Activated T-helper 2 cell treated with anti-CD3 and anti-CD28 coated beads, Interferon-gamma antibody, Interleukin-2, Interleukin-4, amounts not matched to agents 10 μg/mL and 5 μg/mL and 100 μg/mL, durations not matched to agents 14 hours and 24 hours and 36 hours (primary cell): ENCODE measurements at regions not wholly inside any gene's neighbourhood (a gene's known extent, or its start where the extent isn't known, plus 50 kb on each side); places are given as distances from the start of the nearest gene placed in this dataset.

Source experiments
- DNase-seq: peaks from one replicate; pipeline ENCODE4 v3.0.0; 2021; ENCODE audit warnings: low spot score
- H3K27ac Mint-ChIP-seq: one replicate; pipeline ENCODE4 v1.8.0; 2021; ENCODE audit warnings: mixed read lengths
- H3K27me3 Mint-ChIP-seq: one replicate; pipeline ENCODE4 v1.8.0; 2021; ENCODE audit warnings: low read depth, mixed read lengths
- H3K36me3 Mint-ChIP-seq: one replicate; pipeline ENCODE4 v1.8.0; 2021; ENCODE audit warnings: low read depth, mixed read lengths
- H3K4me1 Mint-ChIP-seq: one replicate; pipeline ENCODE4 v1.8.0; 2021; ENCODE audit warnings: low read depth, mixed read lengths
- H3K4me3 Mint-ChIP-seq: one replicate; pipeline ENCODE4 v1.8.0; 2021; ENCODE audit warnings: low read depth, mild to moderate bottlenecking, moderate library complexity, mixed read lengths
- H3K9me3 Mint-ChIP-seq: one replicate; pipeline ENCODE4 v1.8.0; 2021; ENCODE audit warnings: mixed read lengths
- intact Hi-C: fragments of 100-400 bp; cut with micrococcal nuclease; formaldehyde crosslinking; loops from one replicate; pipeline ENCODE4 v1.15.1; 2023

- DNase-seq: no peak
- Mint-ChIP-seq H3K27ac (no peak overlapping the region), H3K4me3 (no peak overlapping the region), H3K9me3 (peaks cover 31% of the 10 kb centered on the region), H3K4me1 (no peaks in the 10 kb centered on the region), H3K36me3 (no peaks in the 10 kb centered on the region), H3K27me3 (no peaks in the 10 kb centered on the region)
- intact Hi-C loops: no loop called here
Measured at GRCh38 chr3:21159543-21159906, 591.5 kb downstream of the ZNF385D start.

DNA sequence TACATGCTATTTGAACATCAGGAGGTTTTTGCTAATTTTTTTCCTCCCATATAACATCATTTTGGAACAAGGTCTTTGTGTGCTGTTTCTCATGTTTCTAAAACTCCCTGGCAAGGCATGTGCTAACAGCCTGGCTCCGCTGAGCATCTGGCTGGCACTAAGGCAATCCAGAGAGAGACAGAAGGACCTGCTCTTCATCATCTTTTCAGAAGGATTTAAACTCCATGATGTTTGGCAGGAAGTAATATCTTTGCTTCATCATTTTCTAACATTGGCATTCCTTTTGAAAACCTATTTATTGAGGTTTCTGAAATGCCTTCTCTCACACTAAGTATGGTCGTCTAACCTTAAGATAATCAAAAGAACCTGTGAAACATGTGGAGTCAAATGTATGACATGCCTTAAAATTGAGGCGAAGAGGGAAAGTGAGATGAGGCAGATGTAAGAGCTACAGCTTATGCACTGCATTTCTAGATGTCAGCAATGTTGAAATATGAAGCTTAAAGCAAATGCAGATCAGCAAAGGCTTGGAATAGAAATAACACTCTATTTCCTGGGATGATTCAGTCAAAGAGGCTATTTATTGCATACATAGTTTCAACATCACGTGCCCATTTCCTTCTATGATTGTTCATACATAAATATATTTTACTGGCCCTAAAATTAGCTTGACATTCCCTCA, 592.0 kb downstream of the ZNF385D start:
- Mint-ChIP-seq H3K4me3 (no peak overlapping the region), H3K4me1 (no peaks in the 10 kb centered on the region), H3K36me3 (no peaks in the 10 kb centered on the region), H3K27ac (no peak overlapping the region), H3K9me3 (peaks cover 31% of the 10 kb centered on the region), H3K27me3 (no peaks in the 10 kb centered on the region)
- no peak for DNase-seq
- intact Hi-C loops: no loop called here

DNA sequence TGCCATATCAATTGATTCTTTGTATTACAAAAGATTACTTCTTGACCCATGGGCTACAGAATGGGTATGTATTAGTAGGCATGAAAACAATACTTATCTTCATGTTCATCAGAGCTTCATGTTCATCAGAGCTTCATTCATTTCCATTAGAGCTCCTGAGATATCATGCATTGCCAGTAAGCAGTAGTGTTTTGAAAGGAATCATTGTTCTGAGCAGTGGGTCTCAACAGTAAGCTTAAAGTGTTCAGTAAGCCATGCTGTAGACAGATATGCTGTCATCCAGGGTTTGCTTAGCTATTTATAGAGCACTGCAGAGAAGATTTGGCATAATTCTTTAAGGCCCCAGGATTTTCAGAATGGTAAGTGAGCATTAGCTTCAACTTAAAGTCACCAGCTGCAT, 596.1 kb downstream of the ZNF385D start:
- Mint-ChIP-seq H3K27ac (no peak overlapping the region), H3K9me3 (peaks cover 29% of the 10 kb centered on the region), H3K4me1 (no peaks in the 10 kb centered on the region), H3K27me3 (no peaks in the 10 kb centered on the region), H3K4me3 (no peak overlapping the region), H3K36me3 (no peaks in the 10 kb centered on the region)
- intact Hi-C loops: no loop called here
- DNase-seq: no peak

- Mint-ChIP-seq H3K4me3 (no peak overlapping the region), H3K36me3 (no peaks in the 10 kb centered on the region), H3K27me3 (no peaks in the 10 kb centered on the region), H3K9me3 (peaks cover 22% of the 10 kb centered on the region), H3K4me1 (no peaks in the 10 kb centered on the region), H3K27ac (no peak overlapping the region)
- no peak for DNase-seq
- intact Hi-C loops: no loop called here
Measured at GRCh38 chr3:21152555-21152954, 598.5 kb downstream of the ZNF385D start.

- H3K9me3 Mint-ChIP-seq: peaks cover 11% of the 10 kb centered on the region
- H3K27me3 Mint-ChIP-seq: no peaks in the 10 kb centered on the region
- no peaks in the 10 kb centered on the region for H3K36me3 Mint-ChIP-seq
- H3K4me1 Mint-ChIP-seq: no peaks in the 10 kb centered on the region
- no peak overlapping the region for H3K27ac Mint-ChIP-seq
- DNase-seq: no peak
- H3K4me3 Mint-ChIP-seq: no peak overlapping the region
- intact Hi-C loops: no loop called here
Measured at GRCh38 chr3:21142949-21143348, 608.1 kb downstream of the ZNF385D start.

GRCh38 chr3:21142031-21142430, 609.0 kb downstream of the ZNF385D start:
- no peaks in the 10 kb centered on the region for H3K36me3 Mint-ChIP-seq
- peaks cover 14% of the 10 kb centered on the region for H3K9me3 Mint-ChIP-seq
- H3K27me3 Mint-ChIP-seq: no peaks in the 10 kb centered on the region
- H3K27ac Mint-ChIP-seq: no peak overlapping the region
- H3K4me1 Mint-ChIP-seq: no peaks in the 10 kb centered on the region
- no peak for DNase-seq
- intact Hi-C loops: no loop called here
- no peak overlapping the region for H3K4me3 Mint-ChIP-seq

DNA sequence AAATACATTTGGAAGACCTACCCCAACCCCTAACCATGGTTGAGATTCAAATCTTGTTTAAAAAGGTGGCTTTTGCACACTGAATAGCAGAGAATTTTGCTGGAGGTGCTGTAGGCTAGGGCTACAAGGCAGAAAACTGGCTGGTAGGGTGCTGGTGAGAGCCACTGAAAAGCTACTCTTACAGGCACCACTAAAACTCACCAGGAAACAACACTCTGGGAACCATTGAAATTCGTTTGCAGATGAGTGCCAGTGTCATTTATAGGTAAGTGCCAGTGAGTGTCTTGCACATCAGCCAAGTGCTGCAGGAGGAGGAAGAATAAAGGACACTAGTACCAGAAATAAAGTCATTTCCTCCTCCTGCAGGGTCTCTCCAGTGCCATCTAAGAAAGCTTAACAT, 610.2 kb downstream of the ZNF385D start:
- H3K4me3 Mint-ChIP-seq: no peak overlapping the region
- peaks cover 9% of the 10 kb centered on the region for H3K9me3 Mint-ChIP-seq
- no peaks in the 10 kb centered on the region for H3K27me3 Mint-ChIP-seq
- intact Hi-C loops: no loop called here
- H3K36me3 Mint-ChIP-seq: no peaks in the 10 kb centered on the region
- H3K4me1 Mint-ChIP-seq: no peaks in the 10 kb centered on the region
- no peak overlapping the region for H3K27ac Mint-ChIP-seq
- no peak for DNase-seq

DNA sequence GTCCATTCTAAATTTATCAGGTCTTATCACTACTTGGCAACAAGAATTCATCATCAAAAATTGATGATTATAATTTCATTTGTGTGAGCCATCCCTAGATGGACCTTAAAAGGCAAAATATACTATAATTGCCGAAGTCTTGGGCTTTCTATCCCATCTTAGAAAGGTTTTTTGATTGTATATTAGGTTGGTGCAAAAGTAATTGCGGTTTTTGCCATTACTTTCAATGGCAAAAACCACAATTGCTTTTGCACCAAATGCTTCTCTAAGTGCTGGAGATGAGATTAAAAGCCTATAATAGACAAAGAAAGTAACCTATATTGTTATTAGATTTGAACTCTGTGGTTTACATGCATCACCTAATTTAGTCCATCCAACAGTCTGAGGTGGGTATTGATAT, 612.9 kb downstream of the ZNF385D start:
- no peak for DNase-seq
- Mint-ChIP-seq H3K9me3 (peaks cover 4% of the 10 kb centered on the region), H3K27me3 (no peaks in the 10 kb centered on the region), H3K27ac (no peak overlapping the region), H3K4me1 (no peaks in the 10 kb centered on the region), H3K36me3 (no peaks in the 10 kb centered on the region), H3K4me3 (no peak overlapping the region)
- intact Hi-C loops: no loop called here

DNA sequence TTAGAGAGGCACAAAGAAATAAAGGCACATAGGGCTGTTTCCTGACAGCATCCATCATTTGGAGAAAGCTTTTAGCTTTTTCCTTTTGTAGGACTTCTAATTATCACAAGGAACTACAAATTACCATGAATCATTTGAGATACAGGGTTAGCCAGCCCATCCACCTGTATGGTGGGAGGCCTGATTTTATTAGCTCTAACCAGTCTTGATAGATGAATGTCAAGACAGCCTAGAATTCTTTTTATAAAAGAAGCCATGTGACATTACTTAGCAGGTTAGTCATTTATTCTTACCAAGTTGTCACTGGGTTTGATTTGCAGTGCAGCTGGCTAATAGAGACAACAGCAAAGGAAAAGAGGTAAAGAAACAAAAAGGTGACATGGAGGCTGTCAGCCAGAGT, 618.1 kb downstream of the ZNF385D start:
- peaks cover 23% of the 10 kb centered on the region for H3K9me3 Mint-ChIP-seq
- no peak for DNase-seq
- intact Hi-C loops: no loop called here
- H3K27ac Mint-ChIP-seq: no peak overlapping the region
- H3K36me3 Mint-ChIP-seq: no peaks in the 10 kb centered on the region
- no peak overlapping the region for H3K4me3 Mint-ChIP-seq
- no peaks in the 10 kb centered on the region for H3K27me3 Mint-ChIP-seq
- no peaks in the 10 kb centered on the region for H3K4me1 Mint-ChIP-seq

DNA sequence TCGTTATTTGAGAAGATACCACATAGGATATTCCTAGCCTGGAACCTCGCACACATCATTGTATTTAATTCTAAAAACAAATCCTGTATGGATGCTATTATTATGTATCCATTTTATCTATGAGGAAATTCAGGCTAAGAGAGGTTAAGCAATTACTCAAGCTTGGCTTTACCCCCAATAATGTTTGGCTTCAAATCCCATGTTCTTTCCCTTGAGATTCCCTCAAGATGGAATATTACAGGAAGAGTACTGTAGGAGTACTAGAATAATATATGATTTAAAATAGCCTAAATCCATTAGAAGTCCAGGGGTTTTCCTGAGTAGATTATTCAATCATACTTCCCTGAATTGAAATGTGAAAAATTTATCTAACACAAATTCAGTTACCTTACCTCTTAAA, 630.2 kb downstream of the ZNF385D start:
- no peak for DNase-seq
- intact Hi-C loops: no loop called here
- Mint-ChIP-seq H3K4me3 (no peak overlapping the region), H3K27ac (no peak overlapping the region), H3K27me3 (no peaks in the 10 kb centered on the region), H3K36me3 (no peaks in the 10 kb centered on the region), H3K4me1 (no peaks in the 10 kb centered on the region), H3K9me3 (peaks cover 37% of the 10 kb centered on the region)

- intact Hi-C loops: no loop called here
- Mint-ChIP-seq H3K27ac (no peak overlapping the region), H3K4me1 (no peaks in the 10 kb centered on the region), H3K9me3 (peaks cover 43% of the 10 kb centered on the region), H3K36me3 (no peaks in the 10 kb centered on the region), H3K27me3 (no peaks in the 10 kb centered on the region), H3K4me3 (no peak overlapping the region)
- DNase-seq: no peak
Measured at GRCh38 chr3:21117370-21117769, 633.6 kb downstream of the ZNF385D start.

- Mint-ChIP-seq H3K4me3 (no peak overlapping the region), H3K36me3 (no peaks in the 10 kb centered on the region), H3K27me3 (no peaks in the 10 kb centered on the region), H3K27ac (no peak overlapping the region), H3K9me3 (peaks cover 42% of the 10 kb centered on the region), H3K4me1 (no peaks in the 10 kb centered on the region)
- DNase-seq: no peak
- intact Hi-C loops: no loop called here
Measured at GRCh38 chr3:21109056-21109455, 642.0 kb downstream of the ZNF385D start.

- Mint-ChIP-seq H3K9me3 (peaks cover 29% of the 10 kb centered on the region), H3K27ac (no peak overlapping the region)
Measured at GRCh38 chr3:21105784-21106183, 645.2 kb downstream of the ZNF385D start.

More at GRCh38 chr3:21105784-21106183, 645.2 kb downstream of the ZNF385D start:
- no peaks in the 10 kb centered on the region for H3K4me1 Mint-ChIP-seq
- no peaks in the 10 kb centered on the region for H3K36me3 Mint-ChIP-seq
- no peak overlapping the region for H3K4me3 Mint-ChIP-seq
- no peaks in the 10 kb centered on the region for H3K27me3 Mint-ChIP-seq
- DNase-seq: no peak
- intact Hi-C loops: no loop called here
